Inferior parietal cortex (tissue), 1 donor: ENCODE measurements at regions not wholly inside any gene's neighbourhood (a gene's known extent, or its start where the extent isn't known, plus 50 kb on each side); places are given as distances from the start of the nearest gene placed in this dataset.
"Not testable (repeated sequence)": the region's sequence is repeated elsewhere in the genome, so short reads cannot be mapped to it uniquely, and the experiment has no call there.

Experiments used
- DNase-seq: peaks from one replicate; pipeline ENCODE4 v3.0.0-alpha.2; 2016; ENCODE audit errors: extremely low spot score

DNA sequence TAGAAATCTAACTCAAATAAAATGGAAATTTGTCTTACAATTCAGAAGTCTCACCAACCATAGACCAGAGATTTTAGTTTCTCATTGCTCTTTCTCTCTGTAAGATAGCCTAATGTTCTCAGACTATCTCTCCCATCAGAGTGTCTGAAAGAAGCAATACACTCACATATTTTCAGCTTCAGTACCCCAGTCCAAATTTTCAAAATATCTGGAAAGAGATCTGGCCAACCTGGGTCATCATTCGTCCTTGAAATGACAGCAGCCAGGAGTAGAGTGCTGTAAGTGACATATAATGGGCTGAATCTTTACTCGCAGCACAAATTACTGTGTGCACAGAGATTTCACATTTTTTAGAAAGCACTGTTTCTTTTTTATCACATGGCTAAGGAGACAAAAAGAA is 313.3 kb upstream of the PRR16 start:
- no peak for DNase-seq

- no peak for DNase-seq
Measured at GRCh38 chr5:120151181-120151580, 312.9 kb upstream of the PRR16 start.

DNA sequence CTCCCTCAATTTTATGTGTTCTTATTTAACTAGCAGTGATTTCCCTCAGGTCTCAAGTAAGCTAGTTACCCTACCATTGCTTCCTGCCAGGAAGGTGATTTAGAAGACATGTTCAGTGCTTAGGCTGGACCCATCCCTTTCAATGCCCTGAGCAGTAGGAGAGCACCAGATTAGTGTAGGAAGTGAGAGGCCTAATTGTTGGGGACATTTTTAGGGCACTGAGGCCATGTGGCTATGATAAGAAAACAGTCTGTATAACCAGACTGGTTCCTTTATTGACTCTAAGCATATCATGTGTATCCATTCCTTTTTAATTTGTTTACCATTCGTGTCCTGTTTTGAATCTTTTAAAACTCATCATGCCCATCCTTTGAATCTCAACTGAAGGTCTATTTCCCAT is 312.3 kb upstream of the PRR16 start:
- no peak for DNase-seq

DNA sequence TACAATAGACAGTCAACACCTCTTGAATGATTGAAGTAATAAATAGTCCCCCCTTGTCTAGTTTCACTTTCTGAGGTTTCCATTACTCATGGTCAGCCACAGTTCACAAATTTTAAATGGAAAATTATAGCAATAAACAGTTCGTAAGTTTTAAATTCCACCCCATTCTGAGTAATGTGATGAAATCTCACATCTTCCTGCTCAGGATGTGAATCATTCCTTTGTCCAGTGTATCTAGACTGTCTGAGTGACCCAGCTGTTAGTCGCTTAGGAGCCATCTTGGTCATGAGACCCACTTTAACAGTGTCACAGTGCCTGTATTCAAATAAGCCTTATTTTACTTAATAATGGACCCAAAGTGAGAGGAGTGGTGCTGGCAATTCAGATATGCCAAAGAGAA is 311.6 kb upstream of the PRR16 start:
- DNase-seq: no peak

DNA sequence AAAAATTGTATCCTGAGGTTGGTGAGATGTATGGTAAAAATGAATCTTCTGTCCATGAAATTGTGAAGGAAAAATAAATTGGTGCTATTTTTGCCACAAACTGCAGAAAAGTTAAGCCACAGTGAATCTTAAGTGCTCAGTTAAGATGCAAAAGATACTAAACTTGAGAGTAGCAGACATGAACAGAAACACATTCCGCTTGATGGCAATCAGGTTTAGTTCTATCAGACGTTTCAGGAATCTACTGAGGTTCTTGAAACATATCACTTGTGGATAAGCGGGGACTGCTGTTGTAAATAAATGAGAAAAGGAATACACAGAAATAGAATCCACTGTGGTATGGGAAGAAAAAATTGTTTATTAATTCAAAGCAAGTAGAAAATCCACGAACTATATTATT is 311.2 kb upstream of the PRR16 start:
- DNase-seq: no peak

- no peak for DNase-seq
Measured at GRCh38 chr5:120153551-120153950, 310.5 kb upstream of the PRR16 start.

- DNase-seq: no peak
Measured at GRCh38 chr5:120155873-120156272, 308.2 kb upstream of the PRR16 start.

GRCh38 chr5:120158211-120158610 is 305.9 kb upstream of the PRR16 start:
- no peak for DNase-seq

DNA sequence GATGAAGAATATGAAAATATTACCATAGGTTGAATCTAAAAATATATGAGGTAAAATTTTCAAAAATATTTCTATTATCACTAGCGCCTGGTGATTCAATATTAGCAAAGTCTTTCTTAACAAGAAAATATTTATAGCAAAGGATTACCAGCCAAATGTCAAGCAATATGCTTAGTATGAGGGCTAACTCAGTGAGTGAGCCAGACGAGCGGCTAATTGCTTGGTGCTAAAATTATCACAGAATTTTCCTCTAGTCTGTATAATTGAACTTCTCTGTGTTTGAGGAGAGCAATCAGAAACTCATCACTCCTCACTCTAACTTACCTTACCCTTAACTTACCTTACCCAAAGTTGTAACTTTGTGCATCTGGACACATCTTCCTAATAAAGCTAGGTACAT is 304.9 kb upstream of the PRR16 start:
- no peak for DNase-seq

GRCh38 chr5:120160124-120160895 is 303.8 kb upstream of the PRR16 start:
- no peak for DNase-seq

- DNase-seq: no peak
Measured at GRCh38 chr5:120162321-120162720, 301.8 kb upstream of the PRR16 start.

DNA sequence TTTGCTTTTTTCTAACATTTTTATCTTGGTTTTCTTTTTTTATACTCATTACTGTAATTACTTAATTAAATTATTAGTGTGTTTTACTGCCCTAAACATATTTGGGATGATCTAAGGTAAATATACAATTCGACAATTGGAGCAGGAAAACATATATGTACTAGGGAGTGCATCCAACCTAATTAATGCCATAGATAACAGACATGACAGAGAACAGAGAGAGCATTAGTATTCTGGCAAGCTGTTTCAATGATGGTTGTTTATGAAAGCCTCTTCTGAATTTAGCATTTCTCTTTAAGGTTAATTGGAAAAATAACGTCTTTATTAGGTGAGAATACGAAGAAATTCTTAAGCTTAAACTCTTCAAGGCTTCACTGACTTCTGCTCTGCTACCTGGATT is 300.1 kb upstream of the PRR16 start:
- DNase-seq: no peak

DNA sequence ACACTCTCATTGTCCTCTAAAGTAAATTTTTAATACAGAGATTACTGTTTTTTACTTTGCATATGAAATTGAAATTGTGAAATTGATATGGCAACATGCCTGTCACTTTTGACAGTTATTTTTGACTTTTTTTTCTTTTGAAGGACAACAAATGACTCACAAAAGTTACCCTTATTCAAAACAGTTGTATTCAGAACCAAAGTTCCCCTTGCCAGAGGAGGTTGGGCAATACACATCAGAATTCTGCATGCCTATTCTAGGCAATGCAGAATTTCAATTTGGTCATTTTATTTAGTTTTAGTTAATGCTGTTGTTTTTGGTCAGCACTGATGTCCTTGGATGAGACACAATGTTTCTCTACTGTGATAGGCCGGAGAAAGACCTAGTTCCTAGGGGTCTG is 299.1 kb upstream of the PRR16 start:
- DNase-seq: no peak

- DNase-seq: no peak
Measured at GRCh38 chr5:120173125-120173524, 291.0 kb upstream of the PRR16 start.

DNA sequence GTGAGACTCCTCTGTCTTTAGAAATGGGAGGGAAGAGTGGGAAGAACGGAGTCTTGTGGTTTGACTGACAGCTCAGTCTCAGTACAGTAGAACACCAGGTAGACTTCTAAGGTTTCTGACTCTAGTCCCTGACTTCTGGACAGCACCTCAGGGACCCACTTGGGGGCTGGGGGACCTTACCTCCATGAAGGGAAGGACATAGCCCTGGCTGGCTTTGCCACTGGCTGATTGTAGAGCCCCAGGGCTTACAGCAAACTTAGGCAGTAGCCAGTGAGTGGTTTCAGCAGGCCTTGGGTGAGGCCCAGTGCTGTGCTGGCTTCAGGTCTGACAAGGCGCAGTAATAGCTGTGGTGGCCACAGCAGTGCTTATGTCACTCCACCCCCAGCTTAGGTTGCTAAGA is 290.0 kb upstream of the PRR16 start:
- no peak for DNase-seq

DNA sequence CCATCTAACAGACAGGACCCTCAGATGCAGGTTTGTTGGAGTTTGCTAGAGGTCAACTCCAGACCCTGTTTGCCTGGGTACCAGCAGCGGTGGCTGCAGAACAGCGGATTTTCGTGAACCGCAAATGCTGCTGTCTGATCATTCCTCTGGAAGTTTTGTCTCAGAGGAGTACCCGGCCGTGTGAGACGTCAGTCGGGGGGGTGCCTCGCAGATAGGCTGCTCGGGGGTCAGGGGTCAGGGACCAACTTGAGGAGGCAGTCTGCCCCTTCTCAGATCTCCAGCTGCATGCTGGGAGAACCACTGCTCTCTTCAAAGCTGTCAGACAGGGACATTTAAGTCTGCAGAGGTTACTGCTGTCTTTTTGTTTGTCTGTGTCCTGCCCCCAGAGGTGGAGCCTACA is 282.9 kb upstream of the PRR16 start:
- DNase-seq: not testable (repeated sequence)

DNA sequence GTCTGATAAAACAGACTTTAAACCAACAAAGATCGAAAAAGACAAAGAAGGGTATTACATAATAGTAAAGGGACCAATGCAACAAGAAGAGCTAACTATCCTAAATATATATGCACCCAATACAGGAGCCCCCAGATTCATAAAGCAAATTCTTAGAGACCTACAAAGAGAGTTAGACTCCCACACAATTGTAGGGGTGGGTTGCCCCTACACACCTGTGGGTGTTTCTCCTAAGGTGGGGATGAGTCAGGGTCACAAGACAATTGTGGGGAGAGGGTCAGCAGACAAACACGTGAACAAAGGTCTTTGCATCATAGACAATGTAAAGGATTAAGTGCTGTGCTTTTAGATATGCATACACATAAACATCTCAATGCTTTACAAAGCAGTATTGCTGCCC is 269.4 kb upstream of the PRR16 start:
- not testable (repeated sequence) for DNase-seq

- no peak for DNase-seq
Measured at GRCh38 chr5:120199559-120199958, 264.5 kb upstream of the PRR16 start.

DNA sequence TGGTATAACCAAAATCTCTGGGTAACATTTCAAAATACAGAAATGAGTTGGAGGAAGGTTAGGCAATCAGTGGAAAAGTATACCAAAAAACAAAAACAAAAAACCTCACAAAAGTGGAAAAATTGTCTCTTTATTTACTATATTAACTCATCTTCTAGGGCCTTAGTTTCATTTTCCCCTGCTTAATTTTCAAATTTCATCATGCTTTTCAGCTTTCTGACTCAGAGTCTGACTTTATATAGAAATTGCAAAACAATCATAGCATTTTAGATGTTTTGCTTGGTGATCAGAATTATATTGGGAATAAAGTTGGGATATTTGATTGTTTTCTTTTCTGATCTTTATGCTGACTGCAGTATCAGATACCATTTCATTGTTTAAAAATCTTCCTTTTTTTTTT is 257.0 kb upstream of the PRR16 start:
- no peak for DNase-seq

GRCh38 chr5:120217001-120217400 is 247.1 kb upstream of the PRR16 start:
- DNase-seq: no peak

- no peak for DNase-seq
Measured at GRCh38 chr5:120219988-120220387, 244.1 kb upstream of the PRR16 start.

DNA sequence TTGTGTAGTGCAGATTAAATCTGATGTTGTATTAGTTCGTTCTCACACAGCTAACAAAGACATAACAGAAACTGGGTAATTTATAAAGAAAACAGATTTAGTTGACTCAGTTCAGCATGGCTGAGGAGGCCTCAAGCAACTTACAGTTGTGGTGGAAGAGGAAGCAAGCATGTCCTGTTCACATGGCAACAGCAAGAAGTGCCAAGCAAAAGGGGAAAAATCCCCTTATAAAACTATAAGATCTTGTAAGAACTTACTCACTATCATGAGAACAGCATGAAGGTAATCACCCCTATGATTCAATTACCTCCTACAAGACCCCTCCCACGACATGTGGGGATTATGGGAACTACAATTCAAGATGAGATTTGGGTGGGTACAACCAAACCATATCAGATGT is 238.6 kb upstream of the PRR16 start:
- no peak for DNase-seq

DNA sequence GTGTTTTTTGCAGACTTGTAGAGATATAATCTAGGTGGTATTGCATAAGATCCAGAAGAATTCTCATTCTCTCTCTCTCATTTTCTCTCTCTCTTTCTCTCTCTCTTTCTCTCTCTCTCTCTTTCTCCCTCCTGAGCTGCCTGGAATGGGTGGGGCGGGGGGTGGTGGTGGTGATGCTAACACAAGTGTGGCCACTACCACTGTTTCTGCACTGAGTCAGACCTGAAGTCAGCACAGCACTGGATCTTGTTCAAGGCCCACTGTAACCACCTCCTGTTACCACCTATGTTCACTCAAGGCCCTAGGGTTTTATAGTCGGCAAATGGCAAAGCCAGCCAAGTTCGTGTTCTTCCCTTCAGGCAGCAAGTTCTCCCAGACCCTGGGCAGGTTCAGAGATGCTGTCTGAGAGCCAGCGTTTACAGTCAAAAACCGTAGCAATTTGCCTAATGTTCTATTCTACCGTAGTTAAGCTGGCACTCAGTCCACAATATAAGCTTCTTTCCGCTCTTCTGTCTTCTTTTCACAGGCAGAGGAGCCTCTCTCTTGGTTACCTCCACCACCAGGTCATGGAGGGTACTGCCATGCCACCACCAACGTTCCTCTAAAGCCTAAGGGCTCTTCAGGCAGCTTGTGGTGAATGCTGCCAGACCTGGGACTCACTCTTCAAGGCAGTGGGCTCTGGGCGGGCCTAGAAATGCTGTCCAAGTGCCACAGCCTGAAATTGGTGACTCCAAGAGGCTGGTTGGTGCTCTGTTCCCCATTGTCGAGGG is 235.7 kb upstream of the PRR16 start:
- no peak for DNase-seq
